NCI-H2081 treated with DMSO at 0.1 percent for 48 hours (cell line): ENCODE measurements at regions not wholly inside any gene's neighbourhood (a gene's known extent, or its start where the extent isn't known, plus 50 kb on each side); places are given as distances from the start of the nearest gene placed in this dataset.

ENCODE experiments used
- DNase-seq: peaks from one replicate; lab custom pipeline; 2025; lab: John Stamatoyannopoulos, UW

GRCh38 chr5:5061836-5062235 is 78.3 kb upstream of the ADAMTS16 start:
- no peak for DNase-seq

GRCh38 chr5:5062525-5063302 is 77.4 kb upstream of the ADAMTS16 start:
- DNase-seq: no peak

DNA sequence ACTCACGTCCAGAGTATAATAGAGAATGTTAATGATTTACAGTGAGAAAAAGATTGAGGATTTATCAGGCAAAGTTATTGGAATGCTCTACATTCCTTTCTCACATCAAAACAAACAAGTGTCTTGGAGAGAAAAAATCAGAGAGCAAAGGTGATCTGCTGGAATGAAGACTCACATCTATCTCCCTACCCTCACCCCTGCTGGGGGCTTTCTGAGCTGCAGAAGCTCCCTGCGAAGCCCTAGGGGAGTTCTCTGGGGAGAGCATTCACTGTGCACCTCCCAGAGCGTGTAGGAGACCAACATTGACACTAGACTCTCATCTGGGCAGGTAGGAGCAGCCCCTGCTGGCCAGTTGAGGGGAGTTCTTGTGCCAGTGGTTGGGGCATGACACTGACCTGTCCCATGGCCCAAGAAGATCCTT is 76.6 kb upstream of the ADAMTS16 start:
- DNase-seq: no peak

DNA sequence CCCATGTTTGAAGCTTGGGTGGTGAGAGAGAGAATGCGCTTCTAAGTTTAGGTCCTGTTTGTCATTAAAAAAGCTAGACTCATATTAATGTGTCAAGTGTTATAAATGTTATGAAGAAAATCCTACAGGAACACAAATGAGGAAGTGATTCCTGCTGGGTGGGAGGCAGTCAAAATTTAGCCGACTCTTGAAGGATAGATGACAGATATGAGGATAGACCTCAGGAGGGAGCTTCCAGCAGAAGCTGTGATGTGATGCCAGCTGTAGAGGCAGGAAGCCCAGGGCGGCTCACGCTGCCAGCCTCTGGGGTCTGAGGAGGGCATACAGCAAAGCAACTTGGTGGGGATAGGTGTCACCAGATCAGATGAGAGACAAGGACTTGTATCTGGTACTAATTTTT is 74.7 kb upstream of the ADAMTS16 start:
- DNase-seq: no peak

- no peak for DNase-seq
These were observed 73.6 kb upstream of the ADAMTS16 start for GRCh38 chr5:5066276-5067186.

DNA sequence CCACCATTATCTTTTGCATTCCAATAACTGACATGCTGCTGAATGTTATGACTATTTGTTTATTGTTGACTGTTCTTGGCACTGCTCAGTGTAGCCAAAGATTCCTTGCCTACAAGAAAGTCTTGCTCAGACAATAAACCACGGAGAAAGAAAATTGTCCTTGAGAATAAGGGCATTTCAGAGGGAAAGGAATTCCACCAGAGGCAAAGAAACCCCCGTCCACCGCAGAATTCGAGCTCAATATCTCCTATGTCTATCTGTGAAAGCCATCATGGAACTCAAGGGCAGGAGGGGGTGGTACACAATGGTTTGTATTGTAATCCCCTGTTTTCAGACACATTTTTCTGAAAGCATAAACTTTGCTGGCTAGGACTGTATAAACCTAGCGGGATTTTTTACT is 70.3 kb upstream of the ADAMTS16 start:
- DNase-seq: no peak

GRCh38 chr5:5071554-5071953 is 68.6 kb upstream of the ADAMTS16 start:
- no peak for DNase-seq

- DNase-seq: no peak
These were observed 62.9 kb upstream of the ADAMTS16 start for GRCh38 chr5:5077236-5077635.

- DNase-seq: no peak
These were observed 61.9 kb upstream of the ADAMTS16 start for GRCh38 chr5:5078009-5078897.

GRCh38 chr5:5079876-5080275 is 60.3 kb upstream of the ADAMTS16 start:
- no peak for DNase-seq

- DNase-seq: no peak
These were observed 59.3 kb upstream of the ADAMTS16 start for GRCh38 chr5:5080790-5081189.

GRCh38 chr5:5085381-5085780 is 54.7 kb upstream of the ADAMTS16 start:
- DNase-seq: no peak

DNA sequence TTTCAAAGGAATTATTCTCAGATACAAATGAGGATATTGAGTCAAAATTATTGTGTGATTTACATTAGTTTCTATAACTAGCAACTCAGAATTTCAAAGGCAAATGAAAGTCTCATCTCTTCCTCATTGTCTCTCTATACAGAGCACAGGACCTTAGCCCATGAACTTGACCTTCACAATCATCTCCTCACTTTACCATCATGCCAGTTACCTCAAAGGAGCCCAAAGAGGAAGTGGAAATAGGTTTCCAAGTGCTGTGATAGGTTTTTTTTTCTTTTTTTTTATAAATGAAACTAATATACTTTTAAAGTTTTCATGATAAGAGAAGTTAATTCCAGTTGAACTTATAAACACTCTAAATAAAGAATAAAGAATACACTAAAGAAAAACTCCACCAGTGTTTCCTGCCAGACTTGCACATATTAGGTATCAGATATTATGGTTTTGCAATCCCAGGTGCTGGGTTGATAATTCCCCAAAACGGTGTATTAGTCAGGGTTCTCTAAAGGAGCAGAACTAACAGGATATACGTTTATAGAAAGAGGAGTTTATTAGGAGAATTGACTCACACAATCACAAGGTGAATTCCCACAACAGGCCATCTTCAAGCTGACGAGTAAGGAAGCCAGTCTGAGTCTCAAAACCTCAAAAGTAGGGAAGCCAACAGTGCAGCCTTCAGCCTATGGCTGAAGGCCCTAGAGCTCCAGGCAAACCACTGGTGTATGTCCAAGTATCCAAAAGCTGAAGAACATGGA is 50.1 kb upstream of the ADAMTS16 start:
- no peak for DNase-seq
